Naive B cell (primary cell): ENCODE measurements at regions not wholly inside any gene's neighbourhood (a gene's known extent, or its start where the extent isn't known, plus 50 kb on each side); places are given as distances from the start of the nearest gene placed in this dataset.

ENCODE experiments used
- ATAC-seq, 2 donors: fragments of 150-1000 bp; cut with Tn5 transposase; 2 replicates each; pipeline ENCODE4 v1.10.0; 2021; ENCODE audit warnings: low read depth in 2 of 2, mild to moderate bottlenecking in 2 of 2, moderate library complexity in 2 of 2
- DNase-seq: peaks from one replicate; pipeline ENCODE4 v3.0.0; 2022
- H3K27ac Mint-ChIP-seq, 6 donors: one replicate each; pipeline ENCODE4 v1.8.0; 2020 to 2022; ENCODE audit warnings: mild to moderate bottlenecking in 6 of 6, mixed read lengths in 6 of 6, moderate library complexity in 5 of 6, inconsistent platforms in 2 of 6
- H3K27me3 Mint-ChIP-seq, 3 donors: one replicate each; pipeline ENCODE4 v1.8.0; 2021 to 2022; ENCODE audit warnings: mixed read lengths in 3 of 3, mild to moderate bottlenecking in 1 of 3
- H3K36me3 Mint-ChIP-seq, 2 donors: one replicate each; pipeline ENCODE4 v1.8.0; 2020 to 2022; ENCODE audit warnings: mixed read lengths in 2 of 2, inconsistent platforms in 1 of 2, mild to moderate bottlenecking in 1 of 2
- H3K4me1 Mint-ChIP-seq, 3 donors: one replicate each; pipeline ENCODE4 v1.8.0; 2020 to 2022; ENCODE audit warnings: mixed read lengths in 3 of 3, inconsistent platforms in 1 of 3, mild to moderate bottlenecking in 1 of 3, moderate library complexity in 1 of 3
- H3K4me3 Mint-ChIP-seq, 8 donors: one replicate each; pipeline ENCODE4 v1.8.0; 2020 to 2022; ENCODE audit warnings: mild to moderate bottlenecking in 8 of 8, mixed read lengths in 8 of 8, moderate library complexity in 8 of 8, inconsistent platforms in 2 of 8
- H3K9me3 Mint-ChIP-seq, 7 donors: one replicate each; pipeline ENCODE4 v1.8.0; 2020 to 2022; ENCODE audit warnings: mixed read lengths in 7 of 7, mild to moderate bottlenecking in 5 of 7, inconsistent platforms in 2 of 7, moderate library complexity in 1 of 7

DNA sequence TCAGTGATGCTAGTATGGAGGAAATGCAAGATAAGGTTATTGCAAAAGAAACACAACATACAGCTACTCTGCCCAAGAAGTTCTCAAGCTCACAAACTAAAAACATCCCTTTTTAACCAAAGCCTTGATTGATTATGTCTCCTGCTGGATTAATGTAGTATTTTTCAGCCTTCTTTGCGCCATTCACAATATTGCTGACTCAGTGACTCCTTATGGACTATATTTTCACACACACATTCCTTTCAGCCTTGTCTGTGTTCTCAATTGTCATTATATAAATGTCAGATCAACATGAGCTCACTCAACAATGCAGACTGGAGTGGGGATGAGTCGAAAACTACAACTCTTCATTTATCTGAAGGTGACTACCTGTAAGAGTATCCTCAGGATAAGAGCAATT lies 579.3 kb upstream of the CDH8 start:
- no peaks in the 10 kb centered on the region for H3K27me3 Mint-ChIP-seq
- peaks cover 3 to 30% (median 4%) of the 10 kb centered on the region in 7 donors for H3K9me3 Mint-ChIP-seq
- DNase-seq = no peak
- H3K4me1 Mint-ChIP-seq = no peaks in the 10 kb centered on the region
- no peaks in the 10 kb centered on the region for H3K36me3 Mint-ChIP-seq
- no peak overlapping the region for H3K4me3 Mint-ChIP-seq
- H3K27ac Mint-ChIP-seq = no peak overlapping the region
- ATAC-seq = no peak

- H3K4me1 Mint-ChIP-seq = no peaks in the 10 kb centered on the region
- no peak overlapping the region for H3K4me3 Mint-ChIP-seq
- no peaks in the 10 kb centered on the region for H3K27me3 Mint-ChIP-seq
- DNase-seq (no peak), ATAC-seq (no peak)
- H3K9me3 Mint-ChIP-seq = peaks cover 2 to 23% (median 5%) of the 10 kb centered on the region in 7 donors
- H3K36me3 Mint-ChIP-seq = no peaks in the 10 kb centered on the region
- no peak overlapping the region for H3K27ac Mint-ChIP-seq
Observed at GRCh38 chr16:62610291-62610690, 574.1 kb upstream of the CDH8 start.

GRCh38 chr16:62602790-62603189 lies 566.6 kb upstream of the CDH8 start:
- H3K4me1 Mint-ChIP-seq = no peaks in the 10 kb centered on the region
- peaks cover 0 to 12% (median 3%) of the 10 kb centered on the region in 7 donors for H3K9me3 Mint-ChIP-seq
- DNase-seq (no peak), ATAC-seq (no peak)
- H3K36me3 Mint-ChIP-seq = no peaks in the 10 kb centered on the region
- no peaks in the 10 kb centered on the region for H3K27me3 Mint-ChIP-seq
- H3K4me3 Mint-ChIP-seq = no peak overlapping the region
- H3K27ac Mint-ChIP-seq = no peak overlapping the region

- H3K36me3 Mint-ChIP-seq = no peaks in the 10 kb centered on the region
- H3K4me1 Mint-ChIP-seq = no peaks in the 10 kb centered on the region
- no peak overlapping the region for H3K27ac Mint-ChIP-seq
- peaks cover 0 to 15% (median 4%) of the 10 kb centered on the region in 7 donors for H3K9me3 Mint-ChIP-seq
- no peaks in the 10 kb centered on the region for H3K27me3 Mint-ChIP-seq
- H3K4me3 Mint-ChIP-seq = no peak overlapping the region
- no peak for DNase-seq
- no peak for ATAC-seq
Observed at GRCh38 chr16:62597875-62598274, 561.6 kb upstream of the CDH8 start.

DNA sequence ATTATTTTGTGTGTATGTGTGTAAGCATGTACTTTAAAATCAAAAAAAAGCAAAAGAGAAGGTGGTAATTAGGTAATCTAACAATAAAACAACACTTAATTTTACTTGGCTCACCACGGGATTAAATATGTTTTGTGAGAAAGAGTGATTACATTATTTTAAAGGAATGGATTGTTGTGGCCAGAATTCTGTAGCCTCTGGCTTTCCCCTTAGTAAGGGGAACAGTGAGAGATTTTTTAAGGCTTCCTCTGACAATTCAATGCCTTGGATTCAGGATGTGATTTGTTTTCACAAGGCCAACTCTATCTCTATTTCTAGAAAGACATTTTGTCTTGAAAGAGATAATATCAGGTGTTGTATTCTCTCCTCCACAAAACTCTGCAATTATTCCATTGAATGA lies 560.3 kb upstream of the CDH8 start:
- ATAC-seq (no peak), DNase-seq (no peak)
- Mint-ChIP-seq H3K36me3 (no peaks in the 10 kb centered on the region), H3K27me3 (no peaks in the 10 kb centered on the region), H3K9me3 (peaks cover 0 to 15% (median 3%) of the 10 kb centered on the region in 7 donors), H3K4me1 (no peaks in the 10 kb centered on the region), H3K27ac (no peak overlapping the region), H3K4me3 (no peak overlapping the region)

GRCh38 chr16:62596125-62596524 lies 559.9 kb upstream of the CDH8 start:
- Mint-ChIP-seq H3K27ac (no peak overlapping the region), H3K36me3 (no peaks in the 10 kb centered on the region), H3K4me1 (no peaks in the 10 kb centered on the region), H3K9me3 (peaks cover 0 to 15% (median 2%) of the 10 kb centered on the region in 7 donors), H3K4me3 (no peak overlapping the region), H3K27me3 (no peaks in the 10 kb centered on the region)
- no peak for ATAC-seq
- no peak for DNase-seq

DNA sequence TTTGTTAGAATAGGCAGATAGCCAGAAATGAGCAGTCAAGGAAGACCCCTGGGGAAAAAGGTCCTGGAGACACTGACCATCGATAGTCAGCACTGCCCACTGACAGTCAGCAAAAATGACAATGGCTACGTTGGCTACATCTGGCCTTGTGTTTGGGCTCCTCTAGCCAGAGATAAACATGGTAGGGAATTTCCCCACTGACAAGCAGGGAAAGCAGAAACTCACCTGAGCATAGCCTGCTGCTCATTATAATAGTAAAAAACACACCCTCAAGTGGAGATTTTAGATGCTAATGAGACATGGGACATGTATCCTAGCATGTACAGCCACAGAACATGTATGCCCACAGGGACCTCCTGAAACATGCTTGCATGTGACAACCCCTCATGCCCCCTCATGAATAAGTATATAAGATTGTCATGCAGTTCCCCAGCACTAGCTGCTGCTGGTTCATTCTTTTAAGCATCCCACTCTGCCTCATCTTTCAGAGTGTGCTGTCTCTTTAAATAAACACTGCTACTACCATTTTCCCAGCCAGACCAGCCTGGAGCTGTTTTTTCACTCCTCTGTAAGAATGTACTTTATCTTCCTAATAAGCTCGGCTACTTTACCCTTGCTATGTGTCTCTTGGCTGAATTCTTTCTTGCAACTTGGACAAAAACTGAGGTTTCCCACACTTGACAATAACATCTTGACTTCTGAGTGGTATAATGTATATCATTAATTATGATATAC lies 550.1 kb upstream of the CDH8 start:
- ATAC-seq = no peak
- H3K27me3 Mint-ChIP-seq = no peaks in the 10 kb centered on the region

DNA sequence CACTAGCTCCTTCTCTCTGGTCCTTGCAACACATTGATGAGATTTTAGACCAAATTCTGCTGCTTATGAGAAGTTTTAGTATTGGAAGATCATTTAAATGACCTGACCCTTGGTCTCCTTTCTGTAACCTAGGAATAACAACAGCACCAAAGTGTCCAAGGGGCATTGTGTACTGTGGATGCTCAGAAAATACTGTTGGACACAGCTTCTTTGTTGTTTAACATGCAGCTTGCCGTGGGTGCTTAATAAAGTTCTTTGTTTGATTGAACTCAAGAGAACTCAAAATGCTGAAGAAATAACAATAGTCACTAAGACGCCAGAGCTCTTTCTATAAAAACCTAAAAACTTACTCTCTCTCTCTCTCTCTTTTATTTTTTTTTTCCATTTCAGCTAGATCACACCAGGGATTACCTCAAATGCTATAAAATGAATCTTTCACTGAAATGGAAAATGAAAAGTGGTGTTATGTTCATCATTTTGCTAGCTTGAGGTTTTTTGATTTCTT lies 548.9 kb upstream of the CDH8 start:
- DNase-seq (no peak), ATAC-seq (no peak)
- H3K4me3 Mint-ChIP-seq = no peak overlapping the region
- no peaks in the 10 kb centered on the region for H3K36me3 Mint-ChIP-seq
- no peaks in the 10 kb centered on the region for H3K27me3 Mint-ChIP-seq
- no peaks in the 10 kb centered on the region for H3K4me1 Mint-ChIP-seq
- no peak overlapping the region for H3K27ac Mint-ChIP-seq
- H3K9me3 Mint-ChIP-seq = peaks cover 0 to 19% (median 4%) of the 10 kb centered on the region in 7 donors

More for the DNA sequence above, 550.1 kb upstream of the CDH8 start:
- peaks cover 0 to 19% (median 4%) of the 10 kb centered on the region in 7 donors for H3K9me3 Mint-ChIP-seq
- H3K36me3 Mint-ChIP-seq = no peaks in the 10 kb centered on the region
- H3K4me3 Mint-ChIP-seq = no peak overlapping the region
- no peak for DNase-seq
- no peaks in the 10 kb centered on the region for H3K4me1 Mint-ChIP-seq
- H3K27ac Mint-ChIP-seq = no peak overlapping the region

GRCh38 chr16:62583414-62583813 lies 547.2 kb upstream of the CDH8 start:
- no peaks in the 10 kb centered on the region for H3K36me3 Mint-ChIP-seq
- H3K27ac Mint-ChIP-seq = no peak overlapping the region
- no peaks in the 10 kb centered on the region for H3K4me1 Mint-ChIP-seq
- DNase-seq = no peak
- H3K27me3 Mint-ChIP-seq = no peaks in the 10 kb centered on the region
- H3K4me3 Mint-ChIP-seq = no peak overlapping the region
- no peak for ATAC-seq
- peaks cover 0 to 19% (median 4%) of the 10 kb centered on the region in 7 donors for H3K9me3 Mint-ChIP-seq

- Mint-ChIP-seq H3K4me1 (no peaks in the 10 kb centered on the region), H3K36me3 (no peaks in the 10 kb centered on the region), H3K9me3 (peaks cover 0 to 7% (median 3%) of the 10 kb centered on the region in 7 donors), H3K4me3 (no peak overlapping the region), H3K27me3 (no peaks in the 10 kb centered on the region), H3K27ac (no peak overlapping the region)
- ATAC-seq = no peak
- no peak for DNase-seq
Observed at GRCh38 chr16:62573466-62573865, 537.2 kb upstream of the CDH8 start.

DNA sequence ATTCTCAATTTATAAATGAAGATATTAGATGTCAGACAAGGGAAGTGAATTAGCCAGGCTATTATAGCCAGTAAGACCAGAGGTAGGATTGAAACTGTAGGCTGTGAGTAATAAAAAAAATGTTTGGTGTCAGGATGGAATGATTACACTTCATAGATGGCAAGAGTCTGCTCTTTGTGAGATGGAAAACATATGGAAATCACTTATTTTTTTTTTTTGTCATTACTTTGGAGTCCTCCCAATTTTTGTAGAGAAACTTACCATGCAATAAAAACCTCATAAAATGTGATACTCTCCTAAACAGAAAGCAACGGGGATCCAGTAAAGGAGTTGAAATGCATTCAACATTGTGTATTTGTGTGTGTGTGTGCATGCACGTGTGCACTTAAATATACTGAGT lies 532.7 kb upstream of the CDH8 start:
- Mint-ChIP-seq H3K36me3 (no peaks in the 10 kb centered on the region), H3K27me3 (no peaks in the 10 kb centered on the region), H3K4me3 (no peak overlapping the region), H3K4me1 (no peaks in the 10 kb centered on the region), H3K27ac (no peak overlapping the region), H3K9me3 (peaks cover 0 to 6% (median 0%) of the 10 kb centered on the region in 7 donors)
- DNase-seq = no peak
- ATAC-seq = no peak

DNA sequence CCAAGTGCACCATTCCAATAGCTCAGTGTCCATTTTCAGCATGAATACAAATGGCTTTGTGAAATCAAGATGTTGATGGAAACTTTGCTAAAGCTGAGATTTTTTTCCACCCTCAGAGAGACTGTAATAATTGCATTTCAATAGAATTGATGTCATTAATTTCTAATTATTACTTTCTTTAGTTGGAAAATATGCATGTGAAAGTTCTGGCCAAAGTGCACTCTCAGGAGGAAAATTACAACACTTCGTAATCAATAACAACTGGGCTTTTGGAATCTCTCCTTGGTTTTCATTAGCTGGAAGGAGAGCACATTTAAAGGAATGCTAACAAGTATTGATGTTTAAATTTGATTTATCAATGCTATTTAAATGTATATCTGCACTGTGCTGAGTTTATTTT lies 529.5 kb upstream of the CDH8 start:
- Mint-ChIP-seq H3K27me3 (no peaks in the 10 kb centered on the region), H3K9me3 (peaks cover 0 to 7% (median 4%) of the 10 kb centered on the region in 7 donors), H3K36me3 (no peaks in the 10 kb centered on the region), H3K4me3 (no peak overlapping the region), H3K27ac (no peak overlapping the region), H3K4me1 (no peaks in the 10 kb centered on the region)
- no peak for ATAC-seq
- no peak for DNase-seq

- Mint-ChIP-seq H3K4me3 (no peak overlapping the region), H3K9me3 (peaks cover 0 to 9% (median 4%) of the 10 kb centered on the region in 7 donors), H3K27ac (no peak overlapping the region), H3K27me3 (no peaks in the 10 kb centered on the region), H3K4me1 (no peaks in the 10 kb centered on the region), H3K36me3 (no peaks in the 10 kb centered on the region)
- no peak for ATAC-seq
- DNase-seq = no peak
Observed at GRCh38 chr16:62564291-62564690, 528.1 kb upstream of the CDH8 start.

DNA sequence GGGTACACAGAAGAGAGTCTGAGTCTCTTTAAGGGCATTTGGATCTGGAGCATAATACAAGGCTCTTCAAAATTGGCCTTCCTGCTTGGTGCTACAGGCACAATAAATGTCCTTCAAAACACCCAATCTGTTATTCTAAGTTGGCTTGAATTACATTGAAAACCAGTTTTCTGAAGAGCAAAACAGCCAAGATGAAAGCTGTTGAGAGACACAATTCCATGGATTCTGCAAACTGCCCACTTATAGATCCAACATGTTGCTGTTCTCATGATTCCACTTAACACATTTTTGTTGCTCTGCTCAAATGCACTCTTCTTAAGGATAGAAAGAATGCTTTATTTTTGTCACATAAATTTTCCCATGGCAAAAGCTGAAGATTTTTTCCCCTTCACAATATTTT lies 525.9 kb upstream of the CDH8 start:
- H3K27me3 Mint-ChIP-seq = no peaks in the 10 kb centered on the region
- H3K27ac Mint-ChIP-seq = no peak overlapping the region
- DNase-seq = no peak
- no peak for ATAC-seq
- peaks cover 0 to 12% (median 6%) of the 10 kb centered on the region in 7 donors for H3K9me3 Mint-ChIP-seq
- H3K36me3 Mint-ChIP-seq = no peaks in the 10 kb centered on the region
- no peak overlapping the region for H3K4me3 Mint-ChIP-seq
- no peaks in the 10 kb centered on the region for H3K4me1 Mint-ChIP-seq
